HepG2 (cell line): ENCODE measurements at regions not wholly inside any gene's neighbourhood (a gene's known extent, or its start where the extent isn't known, plus 50 kb on each side); places are given as distances from the start of the nearest gene placed in this dataset.

Source experiments
- EZH2 ChIP-seq: conservative IDR thresholded peaks from 2 replicates; pipeline ENCODE4 v1.6.1; 2012; ENCODE audit warnings: mild to moderate bottlenecking, low read depth, low read length, moderate library complexity
- FOXA3 ChIP-seq: IDR thresholded peaks from 2 replicates; pipeline ENCODE4 v1.6.1; 2016; ENCODE audit warnings: missing genetic modification reagents, missing compliant biosample characterization
- GATA4 ChIP-seq: sonication (generic); IDR thresholded peaks from 2 replicates; pipeline ENCODE4 v1.6.1; 2016; ENCODE audit warnings: antibody characterized with exemption, low read depth, borderline replicate concordance
- HDAC2 ChIP-seq: sonication (generic); formaldehyde crosslinking; IDR thresholded peaks from 2 replicates; pipeline ENCODE4 v1.4.0; 2020; ENCODE audit warnings: missing genetic modification reagents
- SP4 ChIP-seq: sonication (generic); formaldehyde crosslinking; IDR thresholded peaks from 2 replicates; pipeline ENCODE4 v1.8.1; 2023; ENCODE audit warnings: mild to moderate bottlenecking, missing genetic modification reagents
- TAF1 ChIP-seq: sonication (generic); formaldehyde crosslinking; IDR thresholded peaks from 2 replicates; pipeline ENCODE4 v1.4.0; 2020; ENCODE audit warnings: missing genetic modification reagents
- THAP11 ChIP-seq: IDR thresholded peaks from 2 replicates; pipeline ENCODE4 v1.6.1; 2016; ENCODE audit warnings: missing biosample characterization, missing genetic modification reagents
- ZNF232 ChIP-seq: sonication (generic); formaldehyde crosslinking; IDR thresholded peaks from 2 replicates; pipeline ENCODE4 v1.4.0; 2020; ENCODE audit warnings: missing genetic modification reagents, borderline replicate concordance
- ZNF263 ChIP-seq: sonication (generic); formaldehyde crosslinking; IDR thresholded peaks from 2 replicates; pipeline ENCODE4 v1.4.0; 2020; ENCODE audit warnings: missing genetic modification reagents
- ZNF564 ChIP-seq: sonication (generic); formaldehyde crosslinking; IDR thresholded peaks from 2 replicates; pipeline ENCODE4 v1.8.1; 2023; ENCODE audit warnings: mild to moderate bottlenecking, missing genetic modification reagents
- TF ChIP-seq, protein P1 (sequence below): sonication (generic); formaldehyde crosslinking; IDR thresholded peaks from 2 replicates; pipeline ENCODE4 v1.5.0; 2020; ENCODE audit warnings: mild to moderate bottlenecking, missing genetic modification reagents
- TF ChIP-seq, protein P2 (sequence below): IDR thresholded peaks from 2 replicates; pipeline ENCODE4 v1.6.1; 2016; ENCODE audit warnings: missing compliant biosample characterization, missing genetic modification reagents, borderline replicate concordance
- TF ChIP-seq, protein P3 (sequence below): sonication (generic); formaldehyde crosslinking; IDR thresholded peaks from 2 replicates; pipeline ENCODE4 v1.5.0; 2020; ENCODE audit warnings: mild to moderate bottlenecking, missing genetic modification reagents, moderate library complexity
- TF ChIP-seq, protein P4 (sequence below): sonication (generic); formaldehyde crosslinking; conservative IDR thresholded peaks from 2 replicates; pipeline ENCODE4 v1.8.1; 2023; ENCODE audit warnings: missing genetic modification reagents
- TF ChIP-seq, protein P5 (sequence below), 2 experiments: sonication (generic) in 1 of 2; formaldehyde crosslinking in 1 of 2; IDR thresholded peaks; 2 replicates each; pipeline versions ENCODE4 v1.4.0 to v1.6.1; 2018 to 2020; ENCODE audit warnings: missing genetic modification reagents in 2 of 2, borderline replicate concordance in 1 of 2, low read depth in 1 of 2, mild to moderate bottlenecking in 1 of 2, missing biosample characterization in 1 of 2

DNA sequence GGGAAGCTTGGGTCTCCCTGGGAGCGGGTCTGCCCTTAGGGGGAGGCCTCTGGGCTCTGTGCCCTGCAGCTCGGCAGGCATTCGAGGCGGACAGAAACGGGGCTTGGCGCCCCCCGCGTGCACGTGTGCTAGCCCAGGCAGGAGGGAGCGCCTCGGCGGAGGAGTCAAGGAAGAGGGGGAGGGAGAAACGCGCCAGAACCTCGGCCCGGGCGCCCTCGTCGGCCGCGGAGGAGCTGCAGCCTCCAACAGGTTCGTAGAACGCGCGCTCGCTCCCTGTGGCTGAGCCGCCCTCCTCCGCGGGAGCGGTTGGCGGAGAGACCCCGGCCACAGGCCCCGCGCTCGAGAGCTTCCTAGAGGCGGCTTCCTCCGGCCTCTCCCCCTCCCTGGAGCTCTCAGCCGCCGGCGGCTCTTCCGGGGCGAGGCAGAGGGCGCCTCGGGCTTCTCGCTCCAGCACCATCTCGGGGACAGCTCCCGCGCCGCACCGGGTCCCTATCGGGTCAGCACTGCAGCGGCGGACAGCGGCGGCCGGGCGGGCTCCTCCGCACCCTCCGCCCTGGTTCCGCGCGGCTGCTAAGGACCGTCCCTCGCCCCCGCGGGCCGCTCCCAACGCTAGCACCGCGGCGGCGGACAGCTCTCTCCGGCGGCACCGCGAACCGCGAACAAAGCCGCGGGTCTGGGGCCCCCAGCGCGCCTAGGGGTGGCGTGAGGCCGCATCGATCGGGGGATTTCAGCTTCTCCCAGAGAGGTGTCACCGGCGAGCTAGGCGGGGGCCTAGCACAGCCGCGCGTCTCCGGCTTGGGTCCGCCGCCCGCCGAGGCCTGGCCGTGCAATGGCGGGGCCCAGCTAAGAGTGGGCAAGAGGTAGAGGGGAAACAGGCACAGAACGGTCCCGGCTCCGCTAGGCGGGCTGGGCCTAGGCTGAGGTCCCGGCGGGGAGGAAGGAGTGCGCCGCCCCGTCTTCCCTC lies 74.6 kb upstream of the CPLX2 start (continued):
- TF ChIP-seq SP4 (CRISPR knock-in tag) (peak; percentile 98), GATA4 (no peak), EZH2 (no peak), ZNF564 (peak; percentile 99), HDAC2 (CRISPR knock-in tag) (peak; percentile 100), ZNF232 (CRISPR knock-in tag) (peak; percentile 100), ZNF263 (CRISPR knock-in tag) (peak; percentile 93), TAF1 (CRISPR knock-in tag) (peak; percentile 88), THAP11 (CRISPR knock-in tag) (peak; percentile 89), FOXA3 (CRISPR knock-in tag) (peak; percentile 85)
- TF ChIP-seq, protein P1, sequence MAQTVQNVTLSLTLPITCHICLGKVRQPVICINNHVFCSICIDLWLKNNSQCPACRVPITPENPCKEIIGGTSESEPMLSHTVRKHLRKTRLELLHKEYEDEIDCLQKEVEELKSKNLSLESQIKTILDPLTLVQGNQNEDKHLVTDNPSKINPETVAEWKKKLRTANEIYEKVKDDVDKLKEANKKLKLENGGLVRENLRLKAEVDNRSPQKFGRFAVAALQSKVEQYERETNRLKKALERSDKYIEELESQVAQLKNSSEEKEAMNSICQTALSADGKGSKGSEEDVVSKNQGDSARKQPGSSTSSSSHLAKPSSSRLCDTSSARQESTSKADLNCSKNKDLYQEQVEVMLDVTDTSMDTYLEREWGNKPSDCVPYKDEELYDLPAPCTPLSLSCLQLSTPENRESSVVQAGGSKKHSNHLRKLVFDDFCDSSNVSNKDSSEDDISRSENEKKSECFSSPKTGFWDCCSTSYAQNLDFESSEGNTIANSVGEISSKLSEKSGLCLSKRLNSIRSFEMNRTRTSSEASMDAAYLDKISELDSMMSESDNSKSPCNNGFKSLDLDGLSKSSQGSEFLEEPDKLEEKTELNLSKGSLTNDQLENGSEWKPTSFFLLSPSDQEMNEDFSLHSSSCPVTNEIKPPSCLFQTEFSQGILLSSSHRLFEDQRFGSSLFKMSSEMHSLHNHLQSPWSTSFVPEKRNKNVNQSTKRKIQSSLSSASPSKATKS (CRISPR knock-in tag): peak; percentile 99; the same call in 1 of the 2 replicates
- TF ChIP-seq, protein P2, sequence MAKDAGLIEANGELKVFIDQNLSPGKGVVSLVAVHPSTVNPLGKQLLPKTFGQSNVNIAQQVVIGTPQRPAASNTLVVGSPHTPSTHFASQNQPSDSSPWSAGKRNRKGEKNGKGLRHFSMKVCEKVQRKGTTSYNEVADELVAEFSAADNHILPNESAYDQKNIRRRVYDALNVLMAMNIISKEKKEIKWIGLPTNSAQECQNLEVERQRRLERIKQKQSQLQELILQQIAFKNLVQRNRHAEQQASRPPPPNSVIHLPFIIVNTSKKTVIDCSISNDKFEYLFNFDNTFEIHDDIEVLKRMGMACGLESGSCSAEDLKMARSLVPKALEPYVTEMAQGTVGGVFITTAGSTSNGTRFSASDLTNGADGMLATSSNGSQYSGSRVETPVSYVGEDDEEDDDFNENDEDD (CRISPR knock-in tag): peak; percentile 91
- TF ChIP-seq, protein P3, sequence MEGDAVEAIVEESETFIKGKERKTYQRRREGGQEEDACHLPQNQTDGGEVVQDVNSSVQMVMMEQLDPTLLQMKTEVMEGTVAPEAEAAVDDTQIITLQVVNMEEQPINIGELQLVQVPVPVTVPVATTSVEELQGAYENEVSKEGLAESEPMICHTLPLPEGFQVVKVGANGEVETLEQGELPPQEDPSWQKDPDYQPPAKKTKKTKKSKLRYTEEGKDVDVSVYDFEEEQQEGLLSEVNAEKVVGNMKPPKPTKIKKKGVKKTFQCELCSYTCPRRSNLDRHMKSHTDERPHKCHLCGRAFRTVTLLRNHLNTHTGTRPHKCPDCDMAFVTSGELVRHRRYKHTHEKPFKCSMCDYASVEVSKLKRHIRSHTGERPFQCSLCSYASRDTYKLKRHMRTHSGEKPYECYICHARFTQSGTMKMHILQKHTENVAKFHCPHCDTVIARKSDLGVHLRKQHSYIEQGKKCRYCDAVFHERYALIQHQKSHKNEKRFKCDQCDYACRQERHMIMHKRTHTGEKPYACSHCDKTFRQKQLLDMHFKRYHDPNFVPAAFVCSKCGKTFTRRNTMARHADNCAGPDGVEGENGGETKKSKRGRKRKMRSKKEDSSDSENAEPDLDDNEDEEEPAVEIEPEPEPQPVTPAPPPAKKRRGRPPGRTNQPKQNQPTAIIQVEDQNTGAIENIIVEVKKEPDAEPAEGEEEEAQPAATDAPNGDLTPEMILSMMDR (CRISPR knock-in tag): peak; percentile 57
- TF ChIP-seq, protein P4, sequence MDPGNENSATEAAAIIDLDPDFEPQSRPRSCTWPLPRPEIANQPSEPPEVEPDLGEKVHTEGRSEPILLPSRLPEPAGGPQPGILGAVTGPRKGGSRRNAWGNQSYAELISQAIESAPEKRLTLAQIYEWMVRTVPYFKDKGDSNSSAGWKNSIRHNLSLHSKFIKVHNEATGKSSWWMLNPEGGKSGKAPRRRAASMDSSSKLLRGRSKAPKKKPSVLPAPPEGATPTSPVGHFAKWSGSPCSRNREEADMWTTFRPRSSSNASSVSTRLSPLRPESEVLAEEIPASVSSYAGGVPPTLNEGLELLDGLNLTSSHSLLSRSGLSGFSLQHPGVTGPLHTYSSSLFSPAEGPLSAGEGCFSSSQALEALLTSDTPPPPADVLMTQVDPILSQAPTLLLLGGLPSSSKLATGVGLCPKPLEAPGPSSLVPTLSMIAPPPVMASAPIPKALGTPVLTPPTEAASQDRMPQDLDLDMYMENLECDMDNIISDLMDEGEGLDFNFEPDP (CRISPR knock-in tag): peak; percentile 100
- TF ChIP-seq, protein P5, sequence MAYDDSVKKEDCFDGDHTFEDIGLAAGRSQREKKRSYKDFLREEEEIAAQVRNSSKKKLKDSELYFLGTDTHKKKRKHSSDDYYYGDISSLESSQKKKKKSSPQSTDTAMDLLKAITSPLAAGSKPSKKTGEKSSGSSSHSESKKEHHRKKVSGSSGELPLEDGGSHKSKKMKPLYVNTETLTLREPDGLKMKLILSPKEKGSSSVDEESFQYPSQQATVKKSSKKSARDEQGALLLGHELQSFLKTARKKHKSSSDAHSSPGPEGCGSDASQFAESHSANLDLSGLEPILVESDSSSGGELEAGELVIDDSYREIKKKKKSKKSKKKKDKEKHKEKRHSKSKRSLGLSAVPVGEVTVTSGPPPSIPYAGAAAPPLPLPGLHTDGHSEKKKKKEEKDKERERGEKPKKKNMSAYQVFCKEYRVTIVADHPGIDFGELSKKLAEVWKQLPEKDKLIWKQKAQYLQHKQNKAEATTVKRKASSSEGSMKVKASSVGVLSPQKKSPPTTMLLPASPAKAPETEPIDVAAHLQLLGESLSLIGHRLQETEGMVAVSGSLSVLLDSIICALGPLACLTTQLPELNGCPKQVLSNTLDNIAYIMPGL (CRISPR knock-in tag; IDR thresholded peaks at IDR 0.05; ENCODE audit: borderline replicate concordance in 1 of 2, low read depth in 1 of 2): peak; percentile 87 to 98
